DMS 273 (cell line): ENCODE measurements at regions not wholly inside any gene's neighbourhood (a gene's known extent, or its start where the extent isn't known, plus 50 kb on each side); places are given as distances from the start of the nearest gene placed in this dataset.

ENCODE experiments used
- DNase-seq: peaks from one replicate; lab custom pipeline; 2025; ENCODE audit not compliant: unreplicated experiment; lab: John Stamatoyannopoulos, UW

GRCh38 chr22:46090036-46090591 lies 60.2 kb upstream of the PPARA start:
- no peak for DNase-seq

- no peak for DNase-seq
Measured at GRCh38 chr22:46090631-46091201, 59.6 kb upstream of the PPARA start.

DNA sequence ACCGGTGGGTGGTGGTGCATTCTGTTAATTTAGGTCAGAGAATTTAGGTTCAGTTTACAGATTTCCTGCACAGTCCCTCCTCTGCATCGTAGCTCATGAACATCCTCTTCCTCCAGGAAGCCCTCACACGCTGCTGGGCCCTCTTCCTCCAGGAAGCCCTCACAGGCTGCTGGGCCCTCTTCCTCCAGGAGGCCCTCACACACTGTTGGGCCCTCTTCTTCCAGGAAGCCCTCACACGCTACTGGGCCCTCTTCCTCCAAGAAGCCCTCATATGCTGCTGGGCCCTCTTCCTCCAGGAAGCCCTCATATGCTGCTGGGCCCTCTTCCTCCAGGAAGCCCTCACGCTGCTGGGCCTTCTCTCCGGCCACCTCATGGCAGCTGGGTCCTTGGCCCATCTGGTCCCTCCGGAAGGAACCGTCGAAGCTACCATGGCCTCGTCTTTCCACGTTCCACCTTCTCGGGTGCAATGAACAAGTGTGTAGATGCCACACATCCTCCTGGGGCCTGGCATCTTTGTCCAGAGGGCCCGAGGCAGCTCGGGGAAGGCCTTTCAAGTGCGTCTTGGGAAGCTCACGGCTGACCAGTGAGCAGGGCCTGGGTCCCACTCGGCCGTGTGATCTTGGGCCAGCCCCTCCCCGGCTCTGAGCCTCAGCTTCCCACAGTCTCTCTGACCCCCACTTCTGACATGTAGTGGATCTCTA lies 58.9 kb upstream of the PPARA start:
- no peak for DNase-seq

- DNase-seq, result no peak
Measured at GRCh38 chr22:46092011-46092410, 58.3 kb upstream of the PPARA start.

- no peak for DNase-seq
Measured at GRCh38 chr22:46092670-46093410, 57.5 kb upstream of the PPARA start.

GRCh38 chr22:46093796-46094195 lies 56.5 kb upstream of the PPARA start:
- DNase-seq, result no peak

DNA sequence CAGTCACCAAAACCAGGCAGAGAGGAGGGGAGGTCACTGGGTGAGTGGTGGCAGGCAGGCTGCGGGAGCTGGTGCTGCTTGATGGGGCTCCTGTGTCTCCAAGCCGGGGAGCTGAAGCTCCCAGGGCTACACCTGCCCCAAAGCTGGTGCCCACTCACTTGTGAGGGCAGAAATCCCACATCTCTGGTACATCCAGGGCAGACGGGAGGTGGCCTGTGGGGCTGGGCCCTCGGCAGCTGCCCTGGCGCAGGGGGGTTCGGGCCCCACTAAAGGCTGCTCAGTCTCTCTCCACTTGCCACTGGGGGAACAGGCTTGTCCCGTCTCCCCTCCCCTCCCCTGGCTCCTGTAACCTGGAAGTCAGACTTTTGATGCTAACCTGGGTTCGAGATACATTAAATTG lies 55.6 kb upstream of the PPARA start:
- no peak for DNase-seq

DNA sequence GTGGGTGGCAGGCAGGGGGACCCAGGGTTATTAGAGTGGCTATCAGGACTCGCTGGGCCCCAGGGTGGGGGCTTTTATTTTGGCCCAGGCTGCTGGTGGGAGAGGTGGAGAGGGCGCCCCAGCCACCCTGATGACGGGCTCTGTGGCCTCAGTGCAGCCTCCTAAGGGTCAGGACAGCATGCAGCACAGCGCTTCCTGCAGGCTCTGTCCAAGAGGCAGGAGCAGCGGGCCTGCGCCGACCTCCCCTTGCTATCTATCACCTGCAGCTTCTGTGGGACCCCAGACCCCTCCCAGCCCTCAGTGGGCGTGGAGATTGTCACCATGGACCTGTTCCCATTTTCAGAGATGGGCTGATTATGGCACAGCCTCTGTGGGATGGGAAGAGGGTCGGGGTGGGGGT lies 54.3 kb upstream of the PPARA start:
- no peak for DNase-seq

DNA sequence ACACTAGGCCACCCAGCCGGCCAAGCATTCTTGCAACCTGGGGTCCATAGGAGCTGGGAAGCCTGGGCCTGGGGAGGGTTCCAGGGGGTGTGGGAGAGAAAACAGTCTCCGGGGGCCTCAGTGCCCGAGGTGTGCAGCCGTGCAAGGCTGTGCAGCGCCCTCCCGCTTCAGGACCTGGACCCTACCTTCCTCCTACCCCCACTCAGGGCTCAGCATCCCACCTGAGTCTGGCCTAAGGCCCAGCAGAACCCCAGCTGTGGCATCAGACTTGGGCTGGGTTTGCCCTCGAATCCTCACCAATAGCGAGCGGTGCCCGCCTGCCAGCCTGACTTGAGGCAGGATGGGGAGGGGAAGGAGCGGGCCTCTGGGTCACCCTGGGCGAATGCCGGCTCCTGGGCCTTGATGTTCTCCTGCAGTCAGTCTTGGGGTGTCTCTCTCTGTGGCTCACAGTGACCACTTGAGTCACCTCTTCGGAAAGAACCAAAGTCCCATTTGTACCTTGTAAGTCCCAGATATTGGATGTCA lies 53.6 kb upstream of the PPARA start:
- no peak for DNase-seq

- no peak for DNase-seq
Measured at GRCh38 chr22:46097268-46097900, 52.9 kb upstream of the PPARA start.

DNA sequence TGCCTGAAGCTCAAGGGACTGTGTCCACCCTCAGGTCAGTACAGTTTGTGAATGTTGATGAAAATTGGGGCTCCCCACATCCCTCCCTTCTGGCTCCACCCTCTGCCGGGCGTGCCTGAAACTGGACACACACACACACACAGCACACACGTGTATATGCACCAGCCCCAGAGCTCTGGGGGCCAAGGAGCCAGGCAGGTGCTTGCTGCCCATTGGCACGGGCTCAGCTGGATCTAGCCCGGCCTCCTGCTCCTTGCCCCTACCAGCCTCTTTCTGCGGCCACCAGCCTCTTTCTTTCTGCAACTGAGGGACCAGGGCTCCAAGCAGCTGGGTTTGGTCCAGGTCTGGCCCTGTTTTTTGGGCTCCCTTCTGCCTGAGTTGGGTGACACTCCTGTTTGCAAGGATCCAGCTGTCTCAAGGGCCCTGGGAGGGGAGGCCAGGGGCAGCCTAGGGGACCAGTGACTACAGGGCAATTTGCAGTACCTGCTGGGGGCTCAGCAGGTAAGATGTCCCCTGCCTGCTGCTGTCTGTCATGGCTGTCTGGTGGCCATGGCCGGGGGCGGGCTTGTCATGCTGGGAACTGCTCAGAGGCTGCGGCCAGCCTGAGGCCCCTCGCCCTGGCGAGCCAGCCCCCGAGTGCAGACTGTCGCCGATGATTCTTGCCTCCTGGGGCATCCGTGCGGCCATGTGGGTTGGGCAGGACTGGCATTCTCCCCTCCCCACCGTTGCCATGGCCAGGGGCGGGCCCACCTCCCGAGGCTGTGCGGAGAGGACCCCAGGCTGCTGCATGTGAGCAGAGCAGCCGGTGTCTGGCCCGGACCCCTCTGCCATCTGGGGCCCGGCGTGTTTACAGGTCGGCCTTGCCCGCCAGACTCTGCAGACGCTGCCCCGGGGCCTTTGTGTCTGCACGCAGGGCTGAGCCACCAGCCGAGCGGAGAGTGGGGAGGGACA lies 51.5 kb upstream of the PPARA start:
- DNase-seq, result peak; percentile 80

DNA sequence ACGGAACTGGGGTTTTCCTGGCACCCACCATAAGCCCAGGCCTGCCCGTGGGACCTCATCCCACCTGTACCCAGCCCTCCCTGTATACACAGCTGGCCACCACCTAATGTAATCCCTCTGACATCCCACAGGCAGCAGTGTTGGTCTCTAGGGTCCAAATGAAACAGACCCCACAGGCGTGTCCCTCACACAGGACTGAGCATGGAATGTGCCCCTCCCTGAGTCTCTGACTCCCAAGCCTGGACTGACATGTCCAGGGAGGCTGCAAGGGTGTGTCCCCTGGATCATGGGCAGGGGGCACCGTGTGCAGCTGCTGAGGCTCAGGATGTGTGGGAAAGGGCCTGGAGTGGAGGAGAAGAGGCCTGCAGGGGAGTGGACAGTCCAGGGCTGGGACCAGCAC lies 50.6 kb upstream of the PPARA start:
- DNase-seq, result no peak

DNA sequence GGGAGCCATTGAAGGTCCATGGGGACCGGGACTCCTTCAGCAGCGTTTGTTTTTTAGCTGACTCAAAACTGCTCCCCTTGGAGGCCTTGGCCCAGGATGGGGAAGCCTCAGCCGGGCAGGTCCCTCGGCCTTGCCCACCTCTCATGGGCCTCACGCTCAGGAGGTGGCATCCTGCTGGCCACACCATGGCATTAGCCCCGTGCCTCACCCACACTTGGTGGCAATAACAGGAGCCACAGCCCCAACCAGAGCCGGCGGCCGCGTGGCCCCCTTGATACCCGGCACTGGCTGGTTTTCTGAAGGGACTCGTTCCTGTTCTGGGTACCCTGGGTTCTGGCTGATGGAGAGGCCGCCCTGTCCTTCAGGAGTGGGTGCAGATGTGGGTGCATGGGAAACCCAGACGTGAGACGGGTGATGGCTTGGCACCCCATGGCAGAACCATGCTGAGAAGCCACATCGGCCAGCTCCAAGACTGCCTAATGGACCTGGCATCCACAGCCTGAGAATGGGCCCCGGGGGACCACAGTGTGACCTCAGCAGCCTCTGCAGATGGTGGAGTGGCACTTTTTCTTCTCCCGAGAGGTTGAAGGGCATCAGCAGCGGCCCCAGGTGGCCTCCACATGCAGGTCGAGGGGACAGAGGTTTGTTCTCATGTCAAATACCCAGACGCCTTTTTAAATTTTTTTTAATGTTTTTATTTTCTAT lies 49.8 kb upstream of the PPARA start:
- no peak for DNase-seq
